PC-3 (cell line): ENCODE measurements at regions not wholly inside any gene's neighbourhood (a gene's known extent, or its start where the extent isn't known, plus 50 kb on each side); places are given as distances from the start of the nearest gene placed in this dataset.
"Not testable (repeated sequence)": the region's sequence is repeated elsewhere in the genome, so short reads cannot be mapped to it uniquely, and the experiment has no call there.

Source experiments
- EZH2 ChIP-seq: fragments of 300-600 bp; sonication (generic); IDR thresholded peaks from one replicate; pipeline ENCODE4 v1.6.1; 2017; ENCODE audit warnings: antibody characterized with exemption, mild to moderate bottlenecking, low read length; ENCODE audit not compliant: unreplicated experiment
- TF ChIP-seq, protein P1 (sequence below): fragments of 300-600 bp; sonication (generic); conservative IDR thresholded peaks from 2 replicates; pipeline ENCODE4 v1.5.1; 2017; ENCODE audit warnings: antibody characterized with exemption, low read depth, mild to moderate bottlenecking, low read length

GRCh38 chr16:32845572-32845971 lies 169.6 kb upstream of the TP53TG3 start:
- TF ChIP-seq, protein P1, sequence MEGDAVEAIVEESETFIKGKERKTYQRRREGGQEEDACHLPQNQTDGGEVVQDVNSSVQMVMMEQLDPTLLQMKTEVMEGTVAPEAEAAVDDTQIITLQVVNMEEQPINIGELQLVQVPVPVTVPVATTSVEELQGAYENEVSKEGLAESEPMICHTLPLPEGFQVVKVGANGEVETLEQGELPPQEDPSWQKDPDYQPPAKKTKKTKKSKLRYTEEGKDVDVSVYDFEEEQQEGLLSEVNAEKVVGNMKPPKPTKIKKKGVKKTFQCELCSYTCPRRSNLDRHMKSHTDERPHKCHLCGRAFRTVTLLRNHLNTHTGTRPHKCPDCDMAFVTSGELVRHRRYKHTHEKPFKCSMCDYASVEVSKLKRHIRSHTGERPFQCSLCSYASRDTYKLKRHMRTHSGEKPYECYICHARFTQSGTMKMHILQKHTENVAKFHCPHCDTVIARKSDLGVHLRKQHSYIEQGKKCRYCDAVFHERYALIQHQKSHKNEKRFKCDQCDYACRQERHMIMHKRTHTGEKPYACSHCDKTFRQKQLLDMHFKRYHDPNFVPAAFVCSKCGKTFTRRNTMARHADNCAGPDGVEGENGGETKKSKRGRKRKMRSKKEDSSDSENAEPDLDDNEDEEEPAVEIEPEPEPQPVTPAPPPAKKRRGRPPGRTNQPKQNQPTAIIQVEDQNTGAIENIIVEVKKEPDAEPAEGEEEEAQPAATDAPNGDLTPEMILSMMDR = not testable (repeated sequence)
- not testable (repeated sequence) for TF ChIP-seq EZH2
